ENCODE measurements at regions not wholly inside any gene's neighbourhood (a gene's known extent, or its start where the extent isn't known, plus 50 kb on each side); places are given as distances from the start of the nearest gene placed in this dataset.

GRCh38 chr7:26485367-26485934 is 193.8 kb downstream of the SNX10 start:
- Histone ChIP-seq H3K27me3 (ENCODE audit: control insufficient read depth in 2 of 2, insufficient read depth in 2 of 2, low read length in 2 of 2) (no peaks in the 10 kb centered on the region), H3K27ac (ENCODE audit: low read depth, low read length) (no peak overlapping the region), H3K4me3 (ENCODE audit: low read length) (no peak overlapping the region), H3K4me1 (ENCODE audit: control insufficient read depth in 2 of 2, insufficient read depth in 2 of 2, low read length in 2 of 2) (no peaks in the 10 kb centered on the region), H3K36me3 (ENCODE audit: control insufficient read depth in 2 of 3, insufficient read depth in 3 of 3, low read length in 3 of 3) (no peaks in the 10 kb centered on the region), H3K9me3 (ENCODE audit: control insufficient read depth in 2 of 3, low read length in 3 of 3) (no peaks in the 10 kb centered on the region)
- ChIA-PET POLR2A (no interaction called here), CTCF (no interaction called here)
- Mint-ChIP-seq H3K9me3 (no peaks in the 10 kb centered on the region), H3K27ac (no peak overlapping the region), H3K36me3 (no peaks in the 10 kb centered on the region), H3K4me3 (no peak overlapping the region), H3K27me3 (peaks cover 12 to 39% (median 28%) of the 10 kb centered on the region in 5 donors), H3K4me1 (no peaks in the 10 kb centered on the region)
- ATAC-seq (no peak), DNase-seq (no peak)
- intact Hi-C loops (cut with micrococcal nuclease), result no loop called here

DNA sequence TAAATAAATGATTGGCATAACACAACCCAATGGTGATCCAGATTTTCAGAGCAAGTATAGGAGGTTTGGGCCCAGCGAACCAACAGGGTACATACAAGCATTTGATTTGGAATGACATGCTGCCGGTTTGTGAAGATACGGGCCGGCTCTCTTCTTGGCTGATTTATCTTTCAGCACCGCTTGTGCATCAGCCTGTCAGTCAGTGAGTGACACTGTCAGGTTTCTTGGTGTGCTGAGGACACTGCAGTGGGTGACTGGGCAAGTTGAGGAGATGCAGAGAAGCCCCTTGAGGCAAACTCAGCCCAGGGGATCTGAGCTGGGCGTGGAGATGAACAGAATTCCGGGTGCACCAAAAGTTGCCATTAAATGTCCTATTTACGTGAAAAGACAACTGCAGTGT is 194.5 kb downstream of the SNX10 start:
- no peak overlapping the region for H3K4me3 Mint-ChIP-seq
- no peak overlapping the region for H3K27ac ChIP-seq (ENCODE audit: low read depth, low read length)
- intact Hi-C loops (cut with micrococcal nuclease), result no loop called here
- no peaks in the 10 kb centered on the region for H3K9me3 ChIP-seq (ENCODE audit: control insufficient read depth in 2 of 3, low read length in 3 of 3)
- no peaks in the 10 kb centered on the region for H3K36me3 ChIP-seq (ENCODE audit: control insufficient read depth in 2 of 3, insufficient read depth in 3 of 3, low read length in 3 of 3)
- DNase-seq, result no peak
- H3K4me3 ChIP-seq (ENCODE audit: low read length), result no peak overlapping the region
- H3K4me1 ChIP-seq (ENCODE audit: control insufficient read depth in 2 of 2, insufficient read depth in 2 of 2, low read length in 2 of 2), result no peaks in the 10 kb centered on the region
- H3K27me3 Mint-ChIP-seq, result peaks cover 10 to 37% (median 28%) of the 10 kb centered on the region in 5 donors
- ATAC-seq, result no peak
- H3K36me3 Mint-ChIP-seq, result no peaks in the 10 kb centered on the region
- H3K9me3 Mint-ChIP-seq, result no peaks in the 10 kb centered on the region
- H3K4me1 Mint-ChIP-seq, result no peaks in the 10 kb centered on the region
- no peaks in the 10 kb centered on the region for H3K27me3 ChIP-seq (ENCODE audit: control insufficient read depth in 2 of 2, insufficient read depth in 2 of 2, low read length in 2 of 2)
- CTCF ChIA-PET, result no interaction called here
- no peak overlapping the region for H3K27ac Mint-ChIP-seq
- POLR2A ChIA-PET, result no interaction called here

DNA sequence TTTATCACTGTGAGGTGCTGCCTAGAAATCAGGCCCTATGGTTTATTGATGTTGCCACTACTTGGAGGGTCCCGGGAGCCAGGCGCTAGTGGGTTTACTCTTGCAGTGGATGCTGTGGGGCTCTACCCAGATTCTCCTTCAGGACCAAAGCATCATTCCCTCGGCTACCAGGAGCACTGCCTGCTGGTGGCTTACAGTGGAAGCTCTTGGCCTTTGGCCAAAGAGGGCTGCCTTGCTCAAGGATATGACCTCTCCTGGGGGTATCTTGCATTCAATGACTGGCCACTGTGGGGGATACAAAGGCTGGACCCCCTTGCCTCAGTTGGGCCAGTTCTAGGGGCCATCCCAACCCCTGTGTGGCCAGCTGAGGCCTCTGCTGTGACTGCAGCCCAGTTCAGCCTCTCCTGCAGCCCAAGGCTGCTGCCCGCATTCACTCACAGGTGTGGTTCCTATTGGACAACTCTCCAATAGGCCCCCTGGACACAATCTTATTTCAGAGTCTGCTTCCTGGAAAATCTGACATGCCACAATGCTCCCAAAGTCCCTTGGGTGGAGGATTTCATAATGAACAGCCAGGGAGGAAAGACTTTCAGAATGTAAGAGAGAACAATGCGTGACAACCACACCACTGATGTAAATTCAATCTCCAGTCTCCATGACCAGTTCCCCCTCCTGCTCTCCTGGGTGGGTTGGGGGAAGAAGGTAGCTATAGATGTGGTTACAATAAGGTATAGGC is 196.3 kb downstream of the SNX10 start:
- H3K27ac ChIP-seq (ENCODE audit: low read depth, low read length), result no peak overlapping the region
- no peaks in the 10 kb centered on the region for H3K36me3 ChIP-seq (ENCODE audit: control insufficient read depth in 2 of 3, insufficient read depth in 3 of 3, low read length in 3 of 3)
- no peak overlapping the region for H3K27ac Mint-ChIP-seq
- intact Hi-C loops (cut with micrococcal nuclease), result no loop called here
- ATAC-seq, result no peak
- no peaks in the 10 kb centered on the region for H3K4me1 Mint-ChIP-seq
- peaks cover 7 to 28% (median 20%) of the 10 kb centered on the region in 5 donors for H3K27me3 Mint-ChIP-seq
- DNase-seq, result no peak
- no peaks in the 10 kb centered on the region for H3K9me3 ChIP-seq (ENCODE audit: control insufficient read depth in 2 of 3, low read length in 3 of 3)
- no peaks in the 10 kb centered on the region for H3K9me3 Mint-ChIP-seq
- POLR2A ChIA-PET, result no interaction called here
- H3K4me3 ChIP-seq (ENCODE audit: low read length), result no peak overlapping the region
- H3K36me3 Mint-ChIP-seq, result no peaks in the 10 kb centered on the region
- H3K4me1 ChIP-seq (ENCODE audit: control insufficient read depth in 2 of 2, insufficient read depth in 2 of 2, low read length in 2 of 2), result no peaks in the 10 kb centered on the region
- H3K27me3 ChIP-seq (ENCODE audit: control insufficient read depth in 2 of 2, insufficient read depth in 2 of 2, low read length in 2 of 2), result no peaks in the 10 kb centered on the region
- no peak overlapping the region for H3K4me3 Mint-ChIP-seq
- CTCF ChIA-PET, result no interaction called here

GRCh38 chr7:26489391-26489790 is 197.7 kb downstream of the SNX10 start:
- DNase-seq (no peak), ATAC-seq (no peak)
- no peak overlapping the region for H3K27ac Mint-ChIP-seq
- H3K36me3 ChIP-seq (ENCODE audit: control insufficient read depth in 2 of 3, insufficient read depth in 3 of 3, low read length in 3 of 3), result no peaks in the 10 kb centered on the region
- H3K27ac ChIP-seq (ENCODE audit: low read depth, low read length), result no peak overlapping the region
- intact Hi-C loops (cut with micrococcal nuclease), result no loop called here
- POLR2A ChIA-PET, result no interaction called here
- H3K27me3 Mint-ChIP-seq, result peaks cover 4 to 27% (median 8%) of the 10 kb centered on the region in 5 donors
- H3K4me1 Mint-ChIP-seq, result no peaks in the 10 kb centered on the region
- CTCF ChIA-PET, result no interaction called here
- no peak overlapping the region for H3K4me3 ChIP-seq (ENCODE audit: low read length)
- no peak overlapping the region for H3K4me3 Mint-ChIP-seq
- no peaks in the 10 kb centered on the region for H3K36me3 Mint-ChIP-seq
- H3K4me1 ChIP-seq (ENCODE audit: control insufficient read depth in 2 of 2, insufficient read depth in 2 of 2, low read length in 2 of 2), result no peaks in the 10 kb centered on the region
- H3K27me3 ChIP-seq (ENCODE audit: control insufficient read depth in 2 of 2, insufficient read depth in 2 of 2, low read length in 2 of 2), result no peaks in the 10 kb centered on the region
- no peaks in the 10 kb centered on the region for H3K9me3 Mint-ChIP-seq
- H3K9me3 ChIP-seq (ENCODE audit: control insufficient read depth in 2 of 3, low read length in 3 of 3), result no peaks in the 10 kb centered on the region

DNA sequence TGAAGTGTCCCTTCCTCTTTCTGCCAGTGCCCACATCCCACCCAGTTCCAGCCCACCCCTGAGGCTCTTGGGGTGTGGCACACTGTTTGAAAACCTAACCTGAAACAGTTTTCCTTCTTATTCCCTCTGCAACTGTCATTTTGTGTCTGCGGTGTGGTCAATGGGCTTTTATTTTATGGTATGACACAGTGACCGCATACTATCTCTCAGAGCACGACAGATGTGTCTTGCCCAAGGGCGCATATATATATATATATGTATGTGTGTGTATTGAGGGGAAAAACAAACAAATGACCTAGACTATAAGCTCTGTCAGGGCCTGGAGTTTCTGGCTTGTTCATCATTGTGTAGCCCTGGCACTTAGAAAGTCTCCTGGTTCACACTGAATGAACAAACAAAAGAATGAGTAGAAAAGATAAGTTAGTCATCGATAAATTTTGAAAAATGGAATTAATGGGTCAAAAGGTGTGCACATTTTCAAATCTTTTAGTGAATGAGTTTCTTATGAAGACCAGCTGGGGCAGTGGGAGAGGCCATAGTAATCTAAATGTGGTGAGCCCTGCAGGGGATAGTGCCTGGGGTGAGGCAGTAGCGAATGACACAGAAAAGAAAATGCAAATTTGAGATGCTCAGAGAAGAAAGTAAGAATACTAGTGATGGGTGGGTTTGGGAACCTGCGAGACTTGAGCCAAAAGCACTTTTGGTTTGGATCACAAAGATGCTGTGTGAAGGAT is 198.4 kb downstream of the SNX10 start:
- no peaks in the 10 kb centered on the region for H3K9me3 ChIP-seq (ENCODE audit: control insufficient read depth in 2 of 3, low read length in 3 of 3)
- Mint-ChIP-seq H3K4me3 (no peak overlapping the region), H3K4me1 (no peaks in the 10 kb centered on the region), H3K27me3 (peaks cover 2 to 22% (median 7%) of the 10 kb centered on the region in 5 donors), H3K36me3 (no peaks in the 10 kb centered on the region), H3K27ac (no peak overlapping the region), H3K9me3 (no peaks in the 10 kb centered on the region)
- no peaks in the 10 kb centered on the region for H3K27me3 ChIP-seq (ENCODE audit: control insufficient read depth in 2 of 2, insufficient read depth in 2 of 2, low read length in 2 of 2)
- ATAC-seq, result no peak
- no peaks in the 10 kb centered on the region for H3K4me1 ChIP-seq (ENCODE audit: control insufficient read depth in 2 of 2, insufficient read depth in 2 of 2, low read length in 2 of 2)
- H3K36me3 ChIP-seq (ENCODE audit: control insufficient read depth in 2 of 3, insufficient read depth in 3 of 3, low read length in 3 of 3), result no peaks in the 10 kb centered on the region
- ChIA-PET POLR2A (no interaction called here), CTCF (no interaction called here)
- intact Hi-C loops (cut with micrococcal nuclease), result no loop called here
- H3K4me3 ChIP-seq (ENCODE audit: low read length), result no peak overlapping the region
- H3K27ac ChIP-seq (ENCODE audit: low read depth, low read length), result no peak overlapping the region
- no peak for DNase-seq

DNA sequence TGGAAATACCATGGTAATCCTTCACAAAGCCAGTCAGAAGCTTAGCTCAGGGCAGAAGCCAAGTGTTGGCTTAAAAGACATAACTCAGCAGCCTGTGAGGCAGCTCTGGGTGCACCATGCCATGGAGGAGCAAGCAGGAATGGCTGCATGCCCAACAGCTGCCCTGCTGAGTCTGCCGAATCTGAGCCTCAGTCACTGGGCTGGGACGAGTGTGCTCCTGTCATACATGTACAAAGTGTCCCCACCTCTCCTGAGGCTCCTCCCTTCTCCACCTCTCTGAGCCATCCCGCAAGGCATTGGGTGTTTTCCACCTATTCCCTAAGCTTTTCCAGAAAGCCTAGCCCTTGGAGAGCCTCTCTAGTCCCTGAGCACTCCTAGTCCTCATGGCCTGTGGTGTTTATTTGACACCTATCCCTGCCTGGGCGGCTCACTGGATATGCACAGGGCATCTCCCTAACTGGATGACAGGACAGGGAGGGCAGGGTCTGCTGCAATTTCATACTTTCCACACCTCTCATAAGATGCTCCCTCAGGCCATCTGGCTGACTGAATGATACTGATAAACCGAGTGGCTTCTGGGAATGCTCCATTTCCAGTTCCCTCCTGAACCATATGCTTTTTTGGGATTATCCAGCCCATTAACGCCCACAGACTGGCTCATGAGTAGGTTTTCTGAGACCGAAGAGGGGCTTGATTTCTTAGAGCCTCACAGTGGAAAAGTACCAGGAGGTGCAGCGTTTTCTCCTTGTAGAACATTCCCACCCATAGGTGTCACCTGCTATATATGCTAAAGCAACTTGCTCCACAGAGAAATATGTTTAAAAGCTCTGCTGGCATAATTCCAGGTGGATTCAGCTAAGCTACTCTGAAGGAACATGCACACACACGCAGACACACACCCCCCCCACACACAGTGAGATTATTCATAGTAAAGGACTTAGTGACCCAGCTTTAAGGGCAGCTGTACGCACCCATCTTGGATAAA is 199.3 kb downstream of the SNX10 start:
- H3K4me1 Mint-ChIP-seq, result no peaks in the 10 kb centered on the region
- Histone ChIP-seq H3K36me3 (ENCODE audit: control insufficient read depth in 2 of 3, insufficient read depth in 3 of 3, low read length in 3 of 3) (no peaks in the 10 kb centered on the region), H3K27me3 (ENCODE audit: control insufficient read depth in 2 of 2, insufficient read depth in 2 of 2, low read length in 2 of 2) (no peaks in the 10 kb centered on the region), H3K4me1 (ENCODE audit: control insufficient read depth in 2 of 2, insufficient read depth in 2 of 2, low read length in 2 of 2) (no peaks in the 10 kb centered on the region), H3K9me3 (ENCODE audit: control insufficient read depth in 2 of 3, low read length in 3 of 3) (no peaks in the 10 kb centered on the region), H3K4me3 (ENCODE audit: low read length) (no peak overlapping the region), H3K27ac (ENCODE audit: low read depth, low read length) (no peak overlapping the region)
- no peaks in the 10 kb centered on the region for H3K36me3 Mint-ChIP-seq
- H3K9me3 Mint-ChIP-seq, result no peaks in the 10 kb centered on the region
- H3K4me3 Mint-ChIP-seq, result no peak overlapping the region
- intact Hi-C loops (cut with micrococcal nuclease), result no loop called here
- ChIA-PET POLR2A (no interaction called here), CTCF (no interaction called here)
- no peak overlapping the region for H3K27ac Mint-ChIP-seq
- peaks cover 0 to 22% (median 8%) of the 10 kb centered on the region in 5 donors for H3K27me3 Mint-ChIP-seq
- ATAC-seq, result no peak
- no peak for DNase-seq

Measured in naive thymus-derived CD4-positive, alpha-beta T cell (primary cell).